HG03469 (cell line): ENCODE measurements at regions not wholly inside any gene's neighbourhood (a gene's known extent, or its start where the extent isn't known, plus 50 kb on each side); places are given as distances from the start of the nearest gene placed in this dataset.

Experiments used
- ATAC-seq: cut with Tn5 transposase; IDR thresholded peaks from one replicate; pipeline ENCODE4 v1.9.1; 2021; ENCODE audit warnings: mild to moderate bottlenecking, moderate library complexity, moderate number of reproducible peaks; ENCODE audit not compliant: unreplicated experiment

- no peak for ATAC-seq
These were observed 485.5 kb upstream of the ID2 start for GRCh38 chr2:8196316-8196715.

GRCh38 chr2:8197101-8197500, 484.8 kb upstream of the ID2 start:
- no peak for ATAC-seq

- no peak for ATAC-seq
These were observed 484.0 kb upstream of the ID2 start for GRCh38 chr2:8197825-8198224.

- no peak for ATAC-seq
These were observed 483.0 kb upstream of the ID2 start for GRCh38 chr2:8198766-8199382.

GRCh38 chr2:8202132-8202531, 479.7 kb upstream of the ID2 start:
- peak; percentile 81 for ATAC-seq

GRCh38 chr2:8203364-8203763, 478.5 kb upstream of the ID2 start:
- no peak for ATAC-seq

- no peak for ATAC-seq
These were observed 477.1 kb upstream of the ID2 start for GRCh38 chr2:8204711-8205110.

- no peak for ATAC-seq
These were observed 472.4 kb upstream of the ID2 start for GRCh38 chr2:8209494-8209893.

- no peak for ATAC-seq
These were observed 470.5 kb upstream of the ID2 start for GRCh38 chr2:8211384-8211783.

- ATAC-seq: no peak
These were observed 469.6 kb upstream of the ID2 start for GRCh38 chr2:8212239-8212638.

- ATAC-seq: no peak
These were observed 467.7 kb upstream of the ID2 start for GRCh38 chr2:8214036-8214615.

- ATAC-seq: peak; percentile 69
These were observed 466.5 kb upstream of the ID2 start for GRCh38 chr2:8215159-8215863.

- ATAC-seq: no peak
These were observed 465.9 kb upstream of the ID2 start for GRCh38 chr2:8215982-8216381.

GRCh38 chr2:8216397-8216796, 465.5 kb upstream of the ID2 start:
- no peak for ATAC-seq

- ATAC-seq: no peak
These were observed 464.3 kb upstream of the ID2 start for GRCh38 chr2:8217468-8218030.

GRCh38 chr2:8219096-8219495, 462.8 kb upstream of the ID2 start:
- ATAC-seq: no peak

GRCh38 chr2:8219631-8220355, 462.1 kb upstream of the ID2 start:
- no peak for ATAC-seq

- no peak for ATAC-seq
These were observed 458.7 kb upstream of the ID2 start for GRCh38 chr2:8222979-8223694.

GRCh38 chr2:8223695-8224346, 458.0 kb upstream of the ID2 start:
- no peak for ATAC-seq
